HCT116 (cell line): ENCODE measurements at regions not wholly inside any gene's neighbourhood (a gene's known extent, or its start where the extent isn't known, plus 50 kb on each side); places are given as distances from the start of the nearest gene placed in this dataset.

ENCODE experiments used
- ATAC-seq: fragments of 200-7000 bp; cut with Tn5 transposase; 2 replicates; pipeline ENCODE4 v1.9.1; 2020; ENCODE audit warnings: mild to moderate bottlenecking, moderate library complexity
- BruUV-seq: library from RNA; stranded (reverse); fragments of 400-500 nt; replicated peaks from 2 replicates; lab custom pipeline; 2021; lab: Mats Ljungman, UMichigan
- CTCF ChIA-PET: fragments of 300-600 bp; sonication (Branson Sonifier 250); formaldehyde crosslinking; loops from one replicate; lab custom pipeline; 2021; ENCODE audit warnings: antibody characterized with exemption; lab: Charles Lee
- POLR2A ChIA-PET: fragments of 300-600, 350-600 bp; sonication (Branson Sonifier 250); formaldehyde crosslinking; loops from one replicate; lab custom pipeline; 2021; ENCODE audit warnings: antibody characterized with exemption; lab: Charles Lee
- RAD21 ChIA-PET, 2 experiments: fragments of 300-600 bp; sonication (Branson Sonifier 250); formaldehyde crosslinking; loops; one replicate each; lab custom pipeline; 2023; ENCODE audit warnings: low total read pairs in 2 of 2; ENCODE audit not compliant: uncharacterized antibody in 2 of 2, unreplicated experiment in 2 of 2, low non-redundant PET in 1 of 2; lab: Charles Lee
- DNase-seq: peaks from one replicate; pipeline ENCODE4 v3.0.0-alpha.2; 2010; ENCODE audit warnings: low read depth, low spot score
- H2AFZ ChIP-seq: fragments of 200-600 bp; shearing (Covaris generic), sonication (generic); 2 replicates; pipeline ENCODE4 v1.6.1; 2017; ENCODE audit warnings: low read depth, mixed run types, mixed read lengths, antibody characterized with exemption, low read length; ENCODE audit not compliant: poor library complexity, severe bottlenecking
- H3K27ac ChIP-seq: 2 replicates; pipeline ENCODE4 v1.5.1; 2012; ENCODE audit warnings: low read depth, low read length
- H3K27me3 ChIP-seq: fragments of 200-600 bp; sonication (generic); 2 replicates; pipeline ENCODE4 v1.6.1; 2016; ENCODE audit warnings: mixed run types, low read length, mixed read lengths; ENCODE audit not compliant: insufficient read depth
- H3K36me3 ChIP-seq, 2 experiments: fragments of 200-500 bp in 1 of 2; fragments of 200-600 bp in 1 of 2; sonication (Bioruptor generic) in 1 of 2; sonication (generic) in 1 of 2; 2 replicates each; pipeline versions ENCODE4 v1.5.1 to v1.6.1; 2014 to 2016; ENCODE audit warnings: low read length in 2 of 2, inconsistent platforms in 1 of 2, mixed read lengths in 1 of 2, mixed run types in 1 of 2; ENCODE audit not compliant: insufficient read depth in 2 of 2, control insufficient read depth in 1 of 2
- H3K4me1 ChIP-seq, 2 experiments: fragments of 200-600 bp in 1 of 2; sonication (generic) in 1 of 2; 2 replicates each; pipeline versions ENCODE4 v1.5.1 to v1.6.1; 2012 to 2017; ENCODE audit warnings: low read length in 2 of 2, inconsistent platforms in 1 of 2, mild to moderate bottlenecking in 1 of 2, mixed read lengths in 1 of 2, mixed run types in 1 of 2, moderate library complexity in 1 of 2; ENCODE audit not compliant: insufficient read depth in 2 of 2, control insufficient read depth in 1 of 2
- H3K4me2 ChIP-seq: fragments of 200-600 bp; sonication (generic); 2 replicates; pipeline ENCODE4 v1.6.1; 2017; ENCODE audit warnings: mixed run types, low read length, mixed read lengths
- H3K4me3 ChIP-seq, 2 experiments: fragments of 200-600 bp in 1 of 2; sonication (generic) in 1 of 2; replicated peaks in 1 of 2; 2 replicates each; pipeline ENCODE4 v1.5.1; 2011 to 2016; ENCODE audit warnings: low read length in 2 of 2, control low read depth in 1 of 2, low read depth in 1 of 2, mild to moderate bottlenecking in 1 of 2, mixed read lengths in 1 of 2, mixed run types in 1 of 2
- H3K79me2 ChIP-seq: fragments of 200-600 bp; sonication (generic); 2 replicates; pipeline ENCODE4 v1.6.1; 2017; ENCODE audit warnings: mild to moderate bottlenecking, mixed run types, low read length, moderate library complexity, mixed read lengths; ENCODE audit not compliant: insufficient read depth
- H3K9ac ChIP-seq: fragments of 200-600 bp; sonication (generic); 2 replicates; pipeline ENCODE4 v1.6.1; 2016; ENCODE audit warnings: low read length, mixed read lengths
- H3K9me2 ChIP-seq: fragments of 200-600 bp; sonication (generic), shearing (Covaris generic); 2 replicates; pipeline ENCODE4 v1.6.1; 2017; ENCODE audit warnings: mixed run types, mild to moderate bottlenecking, moderate library complexity; ENCODE audit not compliant: insufficient read depth
- H3K9me3 ChIP-seq, 2 experiments: fragments of 200-500 bp in 1 of 2; fragments of 200-600 bp in 1 of 2; sonication (Bioruptor generic) in 1 of 2; sonication (generic) in 1 of 2; 2 replicates each; pipeline ENCODE4 v1.6.1; 2014 to 2017; ENCODE audit warnings: low read length in 2 of 2, mixed read lengths in 2 of 2, inconsistent platforms in 1 of 2, low read depth in 1 of 2, mild to moderate bottlenecking in 1 of 2, mixed run types in 1 of 2, moderate library complexity in 1 of 2; ENCODE audit not compliant: control insufficient read depth in 1 of 2, insufficient read depth in 1 of 2
- H4K20me1 ChIP-seq: fragments of 200-600 bp; sonication (generic), shearing (Covaris generic); 2 replicates; pipeline ENCODE4 v1.6.1; 2017; ENCODE audit warnings: mixed run types, mild to moderate bottlenecking, moderate library complexity; ENCODE audit not compliant: insufficient read depth
- CBX3 ChIP-seq: IDR thresholded peaks from 2 replicates; pipeline ENCODE4 v1.6.1; 2012; ENCODE audit warnings: low read depth
- CEBPB ChIP-seq: IDR thresholded peaks from 2 replicates; pipeline ENCODE4 v1.6.1; 2012; ENCODE audit warnings: low read depth
- EZH2 ChIP-seq: fragments of 200-600 bp; sonication (generic); IDR thresholded peaks from 2 replicates; pipeline ENCODE4 v1.6.1; 2017; ENCODE audit warnings: antibody characterized with exemption, mixed run types
- FOSL1 ChIP-seq: IDR thresholded peaks from 2 replicates; pipeline ENCODE4 v1.6.1; 2012; ENCODE audit warnings: low read depth
- POLR2A ChIP-seq: IDR thresholded peaks from 2 replicates; pipeline ENCODE4 v1.7.0; 2011; ENCODE audit warnings: borderline replicate concordance; ENCODE audit not compliant: insufficient read depth, insufficient read length; ENCODE audit errors: extremely low read depth
- SIN3A ChIP-seq: IDR thresholded peaks from 2 replicates; pipeline ENCODE4 v1.6.1; 2012; ENCODE audit warnings: low read depth
- SRF ChIP-seq: IDR thresholded peaks from 2 replicates; pipeline ENCODE4 v1.6.1; 2012; ENCODE audit warnings: low read depth
- ZNF274 ChIP-seq: fragments of 200-500 bp; sonication (Bioruptor generic); IDR thresholded peaks from 2 replicates; pipeline ENCODE4 v1.6.1; 2014; ENCODE audit warnings: mild to moderate bottlenecking, low read depth, low read length, inconsistent platforms
- intact Hi-C: fragments of 100-400 bp; cut with micrococcal nuclease; formaldehyde crosslinking; loops from 2 replicates; pipeline ENCODE4 v1.10.0; 2022
- TF ChIP-seq, protein P1 (sequence below): IDR thresholded peaks from 2 replicates; pipeline ENCODE4 v1.6.1; 2011; ENCODE audit warnings: mild to moderate bottlenecking, low read length, moderate library complexity; ENCODE audit not compliant: insufficient replicate concordance; ENCODE audit errors: extremely low read depth

GRCh38 chr1:244962130-244962529 lies 97.8 kb upstream of the HNRNPU start (continued):
- TF ChIP-seq, protein P1, sequence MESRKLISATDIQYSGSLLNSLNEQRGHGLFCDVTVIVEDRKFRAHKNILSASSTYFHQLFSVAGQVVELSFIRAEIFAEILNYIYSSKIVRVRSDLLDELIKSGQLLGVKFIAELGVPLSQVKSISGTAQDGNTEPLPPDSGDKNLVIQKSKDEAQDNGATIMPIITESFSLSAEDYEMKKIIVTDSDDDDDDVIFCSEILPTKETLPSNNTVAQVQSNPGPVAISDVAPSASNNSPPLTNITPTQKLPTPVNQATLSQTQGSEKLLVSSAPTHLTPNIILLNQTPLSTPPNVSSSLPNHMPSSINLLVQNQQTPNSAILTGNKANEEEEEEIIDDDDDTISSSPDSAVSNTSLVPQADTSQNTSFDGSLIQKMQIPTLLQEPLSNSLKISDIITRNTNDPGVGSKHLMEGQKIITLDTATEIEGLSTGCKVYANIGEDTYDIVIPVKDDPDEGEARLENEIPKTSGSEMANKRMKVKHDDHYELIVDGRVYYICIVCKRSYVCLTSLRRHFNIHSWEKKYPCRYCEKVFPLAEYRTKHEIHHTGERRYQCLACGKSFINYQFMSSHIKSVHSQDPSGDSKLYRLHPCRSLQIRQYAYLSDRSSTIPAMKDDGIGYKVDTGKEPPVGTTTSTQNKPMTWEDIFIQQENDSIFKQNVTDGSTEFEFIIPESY = no peak
- TF ChIP-seq POLR2A = no peak
- TF ChIP-seq CBX3 = no peak
- TF ChIP-seq ZNF274 = no peak

- no peaks in the 10 kb centered on the region for H3K79me2 ChIP-seq
- no peaks in the 10 kb centered on the region for H3K36me3 ChIP-seq
- intact Hi-C loops = no loop called here
- no peak overlapping the region for H3K9ac ChIP-seq
- no peak overlapping the region for H3K27ac ChIP-seq
- no peaks in the 10 kb centered on the region for H3K9me2 ChIP-seq
- no peak for DNase-seq
- H3K4me1 ChIP-seq = peaks cover 5 to 19% of the 10 kb centered on the region in 2 experiments; a peak in 3 of 4 replicates
- ATAC-seq = no peak
- H3K4me2 ChIP-seq = no peak overlapping the region
- H2AFZ ChIP-seq = no peak overlapping the region
- H3K27me3 ChIP-seq = no peaks in the 10 kb centered on the region
- H3K4me3 ChIP-seq = no peak overlapping the region
- H3K9me3 ChIP-seq = no peaks in the 10 kb centered on the region
- TF ChIP-seq ZNF274 = no peak
- TF ChIP-seq FOSL1 = no peak
- TF ChIP-seq SIN3A = no peak
- no peak for TF ChIP-seq SRF
- no peaks in the 10 kb centered on the region for H4K20me1 ChIP-seq
- BruUV-seq = no TSS peak
- POLR2A ChIA-PET = no interaction called here
- CTCF ChIA-PET = no interaction called here
- RAD21 ChIA-PET = no interaction called here
These were observed 96.6 kb upstream of the HNRNPU start for GRCh38 chr1:244960904-244961303.

DNA sequence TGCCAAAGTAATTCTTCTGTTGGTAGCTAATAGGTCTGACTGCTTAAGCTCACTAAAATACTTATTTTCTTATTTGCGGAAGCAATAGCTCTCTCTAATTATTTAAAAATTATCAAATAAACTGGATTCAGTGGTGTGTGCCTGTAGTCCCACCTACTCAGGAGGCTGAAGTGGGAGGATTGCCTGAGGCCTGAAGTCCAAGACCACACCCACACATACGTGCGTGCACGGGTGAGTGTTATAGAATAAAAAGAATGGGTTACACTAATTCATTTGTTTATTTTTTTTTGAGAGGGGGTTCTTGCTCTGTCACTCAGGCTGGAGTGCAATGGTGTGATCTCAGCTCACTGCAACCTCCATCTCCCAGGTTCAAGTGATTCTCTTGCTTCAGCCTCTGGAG lies 94.2 kb upstream of the HNRNPU start:
- H4K20me1 ChIP-seq = no peaks in the 10 kb centered on the region
- ChIA-PET RAD21 (no interaction called here), CTCF (no interaction called here), POLR2A (no interaction called here)
- no TSS peak for BruUV-seq
- H3K9me2 ChIP-seq = no peaks in the 10 kb centered on the region
- H3K79me2 ChIP-seq = no peaks in the 10 kb centered on the region
- no peak overlapping the region for H3K4me2 ChIP-seq
- no peak overlapping the region for H3K4me3 ChIP-seq
- no peak overlapping the region for H3K9ac ChIP-seq
- H3K36me3 ChIP-seq = no peaks in the 10 kb centered on the region
- H3K4me1 ChIP-seq = peaks cover 0 to 8% of the 10 kb centered on the region in 2 experiments; a peak in 1 of 4 replicates
- H3K27me3 ChIP-seq = no peaks in the 10 kb centered on the region
- no peak overlapping the region for H3K27ac ChIP-seq
- no peak for DNase-seq
- no peak for ATAC-seq
- TF ChIP-seq EZH2 = no peak
- no peak for TF ChIP-seq CEBPB
- no peak overlapping the region for H2AFZ ChIP-seq
- H3K9me3 ChIP-seq = no peaks in the 10 kb centered on the region
- intact Hi-C loops = no loop called here
